ENCODE measurements at regions not wholly inside any gene's neighbourhood (a gene's known extent, or its start where the extent isn't known, plus 50 kb on each side); places are given as distances from the start of the nearest gene placed in this dataset.

DNA sequence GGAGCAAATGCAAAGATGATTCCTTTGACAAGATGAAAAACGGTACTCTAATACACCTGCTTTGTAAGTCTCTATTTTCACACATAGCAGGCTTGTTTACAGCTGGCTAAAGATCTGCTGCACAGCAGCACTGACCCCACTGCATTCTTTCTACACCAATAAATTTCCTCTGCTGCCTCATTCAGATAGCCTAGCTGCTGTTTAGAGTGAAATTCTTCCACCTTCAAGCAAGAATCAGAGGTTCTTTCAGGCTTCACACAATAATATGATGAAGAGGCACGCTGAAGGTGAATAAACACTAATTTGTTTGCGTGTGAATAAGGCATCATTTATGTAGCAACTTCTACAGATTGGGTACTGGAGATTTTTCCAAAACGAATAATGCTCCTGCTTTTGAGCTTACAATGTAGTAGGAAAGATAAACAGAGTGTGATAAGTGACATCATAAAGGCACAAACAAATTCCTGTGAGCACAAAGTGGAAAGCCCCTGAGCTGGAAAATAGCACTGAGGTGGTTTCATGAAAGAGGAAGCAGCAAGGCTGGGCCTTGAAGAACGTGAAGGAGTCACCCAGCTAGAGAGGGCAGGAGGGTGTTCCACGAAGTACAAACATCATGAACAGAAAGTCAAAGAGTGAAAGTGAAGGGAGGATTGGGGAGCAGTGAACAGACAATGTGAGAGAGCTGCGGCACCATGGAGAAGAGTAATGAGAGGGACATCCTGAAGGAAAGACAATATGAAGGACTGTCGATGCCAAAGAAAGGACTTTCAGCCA, 543.4 kb downstream of the CD83 start:
- Histone ChIP-seq H3K36me3 (no peaks in the 10 kb centered on the region), H3K27me3 (no peaks in the 10 kb centered on the region), H3K9me3 (no peaks in the 10 kb centered on the region; the same call in 1 of the 2 replicates), H3K4me3 (no peak overlapping the region)
- DNase-seq = no peak

DNA sequence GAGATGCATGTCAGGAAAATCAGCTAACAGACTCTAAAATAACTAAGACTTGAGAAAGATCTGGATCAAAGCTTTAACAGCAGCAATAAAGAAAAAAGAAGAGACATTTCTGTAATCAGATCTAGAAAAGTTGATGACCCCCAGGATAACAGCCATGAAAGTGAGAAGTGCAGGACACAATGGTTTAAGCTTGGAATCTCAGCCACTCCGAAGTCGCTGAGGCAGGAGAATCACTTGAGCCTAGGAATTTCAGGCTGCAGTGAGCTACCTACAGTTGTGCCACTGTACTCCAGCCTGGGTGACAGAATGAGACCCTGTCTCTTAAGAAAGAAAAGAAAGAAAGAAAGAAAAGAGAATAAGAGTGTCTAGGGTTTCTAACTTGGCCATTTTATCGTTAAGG, 544.1 kb downstream of the CD83 start:
- no peak overlapping the region for H3K4me3 ChIP-seq
- H3K9me3 ChIP-seq = no peaks in the 10 kb centered on the region; the same call in 1 of the 2 replicates
- H3K27me3 ChIP-seq = no peaks in the 10 kb centered on the region
- no peak for DNase-seq
- H3K36me3 ChIP-seq = no peaks in the 10 kb centered on the region

DNA sequence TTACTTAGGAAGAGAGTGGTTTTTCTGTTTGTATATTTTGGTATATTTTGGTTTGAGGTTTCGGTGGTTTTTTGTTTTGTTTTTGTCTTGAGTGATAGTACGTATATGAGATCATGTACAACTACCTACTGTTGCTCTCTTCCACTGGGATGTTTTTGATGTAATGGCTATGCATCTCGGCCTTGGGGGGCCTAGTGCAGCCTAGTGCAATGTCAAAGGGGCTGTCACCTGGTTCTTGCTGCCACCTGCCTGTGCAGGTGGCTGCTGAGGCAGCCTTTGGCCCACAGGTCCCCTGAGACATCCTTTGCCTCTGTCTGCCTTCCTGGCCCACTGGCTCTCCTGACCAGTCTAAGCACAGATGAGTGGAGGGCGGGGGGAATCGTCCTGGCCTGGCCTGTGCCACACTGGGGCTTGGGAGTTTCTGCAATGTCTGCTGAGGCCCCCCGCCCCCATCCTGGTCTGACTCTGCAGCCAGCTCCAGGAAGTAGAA, 546.6 kb downstream of the CD83 start:
- Histone ChIP-seq H3K4me3 (no peak overlapping the region), H3K27me3 (no peaks in the 10 kb centered on the region), H3K9me3 (no peaks in the 10 kb centered on the region; the same call in 1 of the 2 replicates), H3K36me3 (no peaks in the 10 kb centered on the region)
- no peak for DNase-seq

DNA sequence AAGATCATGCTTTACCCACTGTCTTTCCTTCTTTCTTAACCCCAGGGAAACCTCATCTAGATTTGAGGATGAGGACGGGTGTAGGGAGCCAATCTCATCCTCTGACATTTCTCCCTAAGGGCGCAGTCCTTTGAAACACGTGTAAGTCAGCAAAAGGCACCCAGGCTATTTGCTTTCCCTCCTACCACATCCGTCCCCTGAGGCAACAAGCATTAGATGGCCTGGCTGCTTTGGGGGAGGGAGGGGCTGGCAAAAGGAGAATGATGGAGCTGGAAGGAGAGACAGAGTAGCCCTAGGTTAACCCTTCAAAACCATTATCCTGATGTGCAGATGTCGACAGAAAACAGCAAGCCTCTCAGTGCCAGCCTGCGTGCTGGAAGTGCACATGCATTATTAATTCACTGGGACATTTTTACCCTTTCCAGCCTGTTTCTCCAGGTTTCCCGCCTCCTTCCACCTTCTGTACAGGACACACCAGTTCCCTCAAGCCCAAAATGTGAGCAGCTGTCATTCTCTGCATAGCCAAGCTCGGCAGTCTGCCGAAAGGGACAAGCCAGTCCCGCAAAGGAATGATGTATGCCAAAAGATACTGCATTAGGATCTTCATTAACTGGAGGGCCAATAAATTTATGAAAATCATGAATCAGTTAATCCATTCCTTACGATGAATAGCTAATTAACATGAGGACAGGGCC, 547.2 kb downstream of the CD83 start:
- H3K36me3 ChIP-seq = no peaks in the 10 kb centered on the region
- H3K27me3 ChIP-seq = no peaks in the 10 kb centered on the region
- no peaks in the 10 kb centered on the region; the same call in 1 of the 2 replicates for H3K9me3 ChIP-seq
- no peak overlapping the region for H3K4me3 ChIP-seq
- DNase-seq = no peak

- peak; percentile 98 for DNase-seq
Measured at GRCh38 chr6:14665827-14666724, 548.5 kb downstream of the CD83 start.

GRCh38 chr6:14670806-14671205, 553.2 kb downstream of the CD83 start:
- H3K9me3 ChIP-seq = no peaks in the 10 kb centered on the region
- H3K36me3 ChIP-seq = no peaks in the 10 kb centered on the region
- H3K27me3 ChIP-seq = no peaks in the 10 kb centered on the region
- no peak overlapping the region for H3K4me3 ChIP-seq
- DNase-seq = no peak

More at GRCh38 chr6:14665827-14666724, 548.5 kb downstream of the CD83 start:
- H3K36me3 ChIP-seq = no peaks in the 10 kb centered on the region
- H3K4me3 ChIP-seq = no peak overlapping the region
- H3K27me3 ChIP-seq = no peaks in the 10 kb centered on the region
- H3K9me3 ChIP-seq = no peaks in the 10 kb centered on the region; the same call in 1 of the 2 replicates

GRCh38 chr6:14671261-14671681, 553.7 kb downstream of the CD83 start:
- Histone ChIP-seq H3K9me3 (no peaks in the 10 kb centered on the region), H3K4me3 (no peak overlapping the region), H3K27me3 (no peaks in the 10 kb centered on the region), H3K36me3 (no peaks in the 10 kb centered on the region)
- peak; percentile 65 for DNase-seq

DNA sequence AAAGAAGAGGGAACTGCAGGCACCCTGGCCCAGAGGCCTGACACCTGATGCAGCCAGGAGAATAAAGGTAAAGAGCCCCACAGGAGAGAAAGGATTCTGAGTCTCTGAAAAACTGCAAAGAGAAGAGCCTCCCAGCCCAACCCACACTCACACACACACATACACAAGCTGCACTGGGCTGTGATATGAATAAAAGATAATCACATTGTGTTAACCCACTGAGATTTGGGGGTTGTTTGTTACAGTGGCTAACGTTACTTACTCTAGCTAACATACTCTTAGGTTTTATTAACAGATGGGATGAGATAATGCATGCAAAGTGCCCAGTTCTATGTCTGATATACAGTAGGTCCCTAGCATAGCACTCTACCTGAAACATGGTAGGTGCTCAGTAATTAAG, 554.4 kb downstream of the CD83 start:
- H3K4me3 ChIP-seq = no peak overlapping the region
- H3K9me3 ChIP-seq = no peaks in the 10 kb centered on the region
- no peaks in the 10 kb centered on the region for H3K36me3 ChIP-seq
- no peak for DNase-seq
- no peaks in the 10 kb centered on the region for H3K27me3 ChIP-seq

- Histone ChIP-seq H3K9me3 (no peaks in the 10 kb centered on the region), H3K4me3 (no peak overlapping the region), H3K27me3 (no peaks in the 10 kb centered on the region), H3K36me3 (no peaks in the 10 kb centered on the region)
- no peak for DNase-seq
Measured at GRCh38 chr6:14673201-14673600, 555.6 kb downstream of the CD83 start.

- Histone ChIP-seq H3K9me3 (no peaks in the 10 kb centered on the region), H3K27me3 (no peaks in the 10 kb centered on the region), H3K4me3 (no peak overlapping the region), H3K36me3 (no peaks in the 10 kb centered on the region)
- DNase-seq = no peak
Measured at GRCh38 chr6:14674458-14674857, 556.9 kb downstream of the CD83 start.

- Histone ChIP-seq H3K27me3 (no peaks in the 10 kb centered on the region), H3K36me3 (no peaks in the 10 kb centered on the region), H3K9me3 (no peaks in the 10 kb centered on the region), H3K4me3 (no peak overlapping the region)
- no peak for DNase-seq
Measured at GRCh38 chr6:14674867-14675648, 557.5 kb downstream of the CD83 start.

- Histone ChIP-seq H3K4me3 (no peak overlapping the region), H3K9me3 (no peaks in the 10 kb centered on the region), H3K27me3 (no peaks in the 10 kb centered on the region), H3K36me3 (no peaks in the 10 kb centered on the region)
- no peak for DNase-seq
Measured at GRCh38 chr6:14676064-14676463, 558.5 kb downstream of the CD83 start.

DNA sequence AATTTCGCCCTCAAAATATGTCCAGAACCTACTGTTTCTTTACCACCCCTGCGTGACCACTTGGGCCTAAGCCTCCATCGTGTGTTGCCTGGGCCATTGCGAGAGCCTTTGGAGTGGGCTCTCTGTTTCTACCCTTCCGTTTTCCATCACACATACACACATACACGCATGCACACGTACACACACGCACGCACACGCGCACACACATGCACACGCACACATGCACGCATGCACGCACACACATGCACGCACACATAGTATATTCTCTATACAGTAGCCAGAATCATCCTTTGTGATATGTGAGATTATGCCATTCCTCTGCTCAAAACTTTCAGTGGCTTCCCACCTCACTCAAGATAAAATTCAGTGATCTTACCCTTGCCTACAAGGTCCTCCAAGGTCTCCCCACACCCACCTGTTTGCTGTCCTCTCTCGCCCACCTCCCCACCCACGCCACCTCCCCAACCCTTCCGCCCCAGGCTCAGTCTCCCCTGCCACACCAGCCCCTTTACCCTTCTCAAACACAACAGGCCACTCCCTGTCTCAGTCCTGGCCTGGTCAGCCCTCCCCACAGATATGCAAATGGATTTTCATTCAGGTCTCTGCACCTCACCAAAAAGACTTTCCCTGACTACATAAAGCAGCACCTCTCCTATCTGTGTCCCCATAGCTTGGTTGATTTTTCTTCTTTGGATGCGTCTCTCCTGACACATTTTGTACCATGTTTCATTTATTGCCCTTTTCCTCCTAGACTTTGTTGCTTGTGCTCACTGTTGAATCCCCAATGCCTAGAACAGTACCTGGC, 559.6 kb downstream of the CD83 start:
- DNase-seq = no peak
- no peaks in the 10 kb centered on the region for H3K36me3 ChIP-seq

GRCh38 chr6:14681699-14682487, 564.0 kb upstream of the JARID2 start:
- no peak for DNase-seq
- no peak overlapping the region for H3K4me3 ChIP-seq
- no peaks in the 10 kb centered on the region for H3K36me3 ChIP-seq
- H3K27me3 ChIP-seq = no peaks in the 10 kb centered on the region
- H3K9me3 ChIP-seq = no peaks in the 10 kb centered on the region

More for the DNA sequence above, 559.6 kb downstream of the CD83 start:
- no peaks in the 10 kb centered on the region for H3K27me3 ChIP-seq
- H3K4me3 ChIP-seq = no peak overlapping the region
- H3K9me3 ChIP-seq = no peaks in the 10 kb centered on the region

DNA sequence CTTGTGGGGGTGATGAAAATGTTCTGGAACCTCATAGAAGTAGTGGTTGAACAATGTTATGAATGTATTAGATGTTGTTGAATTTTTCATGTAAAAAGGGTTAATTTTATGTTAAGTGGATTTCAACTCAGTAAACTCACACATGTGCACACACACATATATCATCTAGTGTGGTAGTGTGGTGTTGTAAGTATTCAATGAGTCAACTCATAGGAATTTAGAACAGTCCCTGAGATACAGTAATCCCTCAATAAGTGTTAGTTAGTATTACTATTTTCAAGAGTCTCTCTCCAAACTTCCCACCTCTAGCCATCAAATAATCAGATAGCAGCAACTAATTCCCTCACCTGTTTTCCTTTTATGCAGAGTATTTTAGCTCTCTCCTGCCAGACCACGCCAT, 563.1 kb upstream of the JARID2 start:
- Histone ChIP-seq H3K27me3 (no peaks in the 10 kb centered on the region), H3K36me3 (no peaks in the 10 kb centered on the region)
- DNase-seq = no peak

More for the DNA sequence above, 563.1 kb upstream of the JARID2 start:
- no peak overlapping the region for H3K4me3 ChIP-seq
- H3K9me3 ChIP-seq = no peaks in the 10 kb centered on the region
